Stomach (tissue), 8 donors: ENCODE measurements at regions not wholly inside any gene's neighbourhood (a gene's known extent, or its start where the extent isn't known, plus 50 kb on each side); places are given as distances from the start of the nearest gene placed in this dataset.

Source experiments
- DNase-seq, 2 donors: peaks; one replicate each; pipeline versions ENCODE4 v3.0.0 to v3.0.0-alpha.2; 2013 to 2019
- H3K27ac ChIP-seq, 5 donors: fragments of 200-600 bp in 4 of 5; sonication (generic) in 4 of 5; one replicate each; pipeline ENCODE4 v1.5.1; 2013 to 2019; ENCODE audit warnings: mild to moderate bottlenecking in 1 of 5, moderate library complexity in 1 of 5
- H3K27me3 ChIP-seq, 3 donors: fragments of 200-600 bp; sonication (generic); one replicate each; pipeline ENCODE4 v1.5.1; 2017 to 2019; ENCODE audit warnings: mixed run types in 1 of 3
- H3K36me3 ChIP-seq, 4 donors: fragments of 200-600 bp; sonication (generic); 1 replicate in 3 of 4; 2 replicates in 1 of 4; pipeline ENCODE4 v1.5.1; 2016 to 2019
- H3K4me1 ChIP-seq, 4 donors: fragments of 200-600 bp; sonication (generic); one replicate each; pipeline ENCODE4 v1.5.1; 2016 to 2019
- H3K4me3 ChIP-seq, 4 donors: fragments of 200-600 bp; sonication (generic) in 3 of 4; one replicate each; pipeline ENCODE4 v1.5.1; 2016 to 2019; ENCODE audit warnings: mild to moderate bottlenecking in 1 of 4
- H3K9me3 ChIP-seq, 4 donors: fragments of 200-600 bp; sonication (generic); one replicate each; pipeline ENCODE4 v1.5.1; 2016 to 2019
- CTCF ChIP-seq, 7 experiments: fragments of 450-650 bp in 4 of 7; fragments of 200-600 bp in 3 of 7; sonication (generic) in 3 of 7; IDR thresholded peaks; one replicate each; pipeline ENCODE4 v1.5.1; 2016 to 2019; ENCODE audit warnings: antibody characterized with exemption in 7 of 7, control low read depth in 2 of 7, mild to moderate bottlenecking in 1 of 7
- EP300 ChIP-seq: sonication (generic); formaldehyde crosslinking; IDR thresholded peaks from one replicate; pipeline ENCODE4 v1.6.1; 2017; ENCODE audit warnings: antibody characterized with exemption
- POLR2A ChIP-seq, 4 donors: fragments of 450-650 bp; IDR thresholded peaks; one replicate each; pipeline ENCODE4 v1.6.1; 2016; ENCODE audit warnings: antibody characterized with exemption in 4 of 4, control low read depth in 2 of 4, mild to moderate bottlenecking in 1 of 4, moderate library complexity in 1 of 4
- POLR2AphosphoS5 ChIP-seq, 3 donors: sonication (generic); formaldehyde crosslinking; IDR thresholded peaks; one replicate each; pipeline ENCODE4 v1.6.1; 2016; ENCODE audit warnings: antibody characterized with exemption in 3 of 3
- WGBS, 5 donors: extraction: QIAGEN DNeasy Blood & Tissue Kit in 3 of 5; methylation state at CpG; one replicate each; pipeline versions ENCODE4 v1.1.5 to v1.1.7; 2013 to 2018; 5-methylcytosine and 5-hydroxymethylcytosine counted together
- intact Hi-C: fragments of 100-400 bp; cut with DNase I; formaldehyde crosslinking; loops from one replicate; pipeline ENCODE4 v1.15.1; 2023; ENCODE audit warnings: low total_unique reads
- donor health status: healthy with polysubstance abuse.
- donor health status: Bipolar disorder and iron deficiency.
- donor health status: healthy.

GRCh38 chrX:84933956-84934556, 69.6 kb upstream of the APOOL start:
- 60 to 91% (median 88%) methylated on average over 9 to 46 of the region's 46 CpGs for WGBS, 5 donors
- intact Hi-C loops: no loop called here
- no peaks in the 10 kb centered on the region for H3K4me1 ChIP-seq
- H3K27me3 ChIP-seq: peaks cover 0 to 7% (median 0%) of the 10 kb centered on the region in 3 donors
- H3K36me3 ChIP-seq: no peaks in the 10 kb centered on the region
- H3K27ac ChIP-seq: no peak overlapping the region
- H3K4me3 ChIP-seq: no peak overlapping the region
- H3K9me3 ChIP-seq: no peaks in the 10 kb centered on the region
- no peak for DNase-seq
- TF ChIP-seq POLR2AphosphoS5 (IDR thresholded peaks at IDR 0.05) (no peak), CTCF (IDR thresholded peaks at IDR 0.05) (no peak), POLR2A (IDR thresholded peaks at IDR 0.05) (no peak), EP300 (no peak)
